HFF-Myc (cell line): ENCODE measurements at regions not wholly inside any gene's neighbourhood (a gene's known extent, or its start where the extent isn't known, plus 50 kb on each side); places are given as distances from the start of the nearest gene placed in this dataset.
"Not testable (repeated sequence)": the region's sequence is repeated elsewhere in the genome, so short reads cannot be mapped to it uniquely, and the experiment has no call there.

Source experiments
- DNase-seq: peaks from one replicate; pipeline ENCODE4 v3.0.0-alpha.2; 2011; ENCODE audit warnings: low read depth; ENCODE audit errors: extremely low read depth
- H3K4me3 ChIP-seq: replicated peaks from 2 replicates; pipeline ENCODE4 v1.5.1; 2011; ENCODE audit warnings: low read depth, mild to moderate bottlenecking, control low read depth, low read length
- CTCF ChIP-seq: IDR thresholded peaks from 2 replicates; pipeline ENCODE4 v1.5.1; 2012; ENCODE audit warnings: mild to moderate bottlenecking, low read depth, low read length, control low read depth; ENCODE audit errors: missing control alignments

DNA sequence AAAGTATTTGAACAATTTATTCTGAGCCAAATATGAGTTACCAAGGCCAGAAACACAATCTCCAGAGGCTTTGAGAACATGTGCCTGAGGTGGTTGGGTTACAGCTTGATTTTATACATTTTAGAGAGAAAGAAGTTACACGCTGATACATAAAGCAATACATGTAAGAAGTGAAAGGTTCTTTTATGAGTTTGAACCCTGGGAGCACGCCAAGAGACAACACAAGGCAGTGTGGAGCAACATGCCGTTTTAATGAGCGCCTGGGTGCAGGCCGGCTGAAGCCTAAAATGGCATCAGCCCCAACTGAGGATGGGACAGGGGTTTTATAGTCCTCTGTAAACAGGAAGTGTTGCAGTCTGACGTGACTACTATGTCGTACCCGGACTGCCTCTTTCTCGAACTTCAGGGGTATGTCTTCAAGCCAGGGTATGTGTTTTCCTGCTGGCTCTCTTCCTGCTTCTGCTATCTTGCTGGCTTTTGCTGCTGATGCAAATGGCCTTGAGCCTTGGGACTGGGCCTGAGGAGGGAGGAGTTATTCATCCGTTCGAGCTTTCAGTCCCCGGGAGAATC lies 193.7 kb downstream of the CYLC2 start:
- H3K4me3 ChIP-seq: no peak overlapping the region
- DNase-seq: no peak
- TF ChIP-seq CTCF: no peak

DNA sequence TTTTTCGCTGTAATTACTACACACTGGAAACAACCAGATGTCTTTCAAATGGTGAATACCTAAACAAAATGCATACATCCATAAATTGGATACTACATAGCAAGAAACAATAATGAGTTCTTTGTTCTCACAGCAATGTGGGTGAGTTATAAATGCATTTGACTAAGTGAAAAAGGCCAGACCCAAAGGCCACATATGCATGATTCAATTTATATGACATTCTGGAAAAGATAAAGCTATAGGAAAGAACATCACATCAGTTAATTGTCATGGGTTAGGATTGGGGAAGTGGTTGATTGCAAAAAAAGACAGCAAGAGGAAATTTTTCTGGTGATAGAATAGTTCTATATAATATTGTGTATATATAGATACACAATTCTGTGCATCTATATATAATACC lies 198.9 kb downstream of the CYLC2 start:
- DNase-seq: no peak

DNA sequence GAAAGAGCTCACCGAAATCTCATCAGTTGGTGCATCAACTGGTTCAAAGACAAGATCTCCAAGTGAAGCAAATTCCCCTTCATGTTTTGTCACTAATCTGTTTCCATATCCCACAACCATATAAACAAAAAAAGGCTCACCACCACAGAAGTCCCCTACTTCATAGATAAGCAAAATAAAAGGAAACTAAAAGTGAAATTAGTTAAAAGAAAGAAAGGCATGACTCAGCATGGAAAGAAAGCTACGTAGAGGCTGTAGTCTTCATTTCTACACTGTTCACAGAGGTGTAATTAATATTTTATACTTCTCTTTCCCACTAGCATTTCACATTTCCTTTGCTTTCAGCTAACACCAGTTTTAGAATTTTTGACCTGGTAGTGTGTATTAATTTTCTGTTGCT lies 208.0 kb downstream of the CYLC2 start:
- no peak for TF ChIP-seq CTCF
- no peak for DNase-seq
- no peak overlapping the region for H3K4me3 ChIP-seq

More for the DNA sequence above, 198.9 kb downstream of the CYLC2 start:
- TF ChIP-seq CTCF: no peak
- no peak overlapping the region for H3K4me3 ChIP-seq

DNA sequence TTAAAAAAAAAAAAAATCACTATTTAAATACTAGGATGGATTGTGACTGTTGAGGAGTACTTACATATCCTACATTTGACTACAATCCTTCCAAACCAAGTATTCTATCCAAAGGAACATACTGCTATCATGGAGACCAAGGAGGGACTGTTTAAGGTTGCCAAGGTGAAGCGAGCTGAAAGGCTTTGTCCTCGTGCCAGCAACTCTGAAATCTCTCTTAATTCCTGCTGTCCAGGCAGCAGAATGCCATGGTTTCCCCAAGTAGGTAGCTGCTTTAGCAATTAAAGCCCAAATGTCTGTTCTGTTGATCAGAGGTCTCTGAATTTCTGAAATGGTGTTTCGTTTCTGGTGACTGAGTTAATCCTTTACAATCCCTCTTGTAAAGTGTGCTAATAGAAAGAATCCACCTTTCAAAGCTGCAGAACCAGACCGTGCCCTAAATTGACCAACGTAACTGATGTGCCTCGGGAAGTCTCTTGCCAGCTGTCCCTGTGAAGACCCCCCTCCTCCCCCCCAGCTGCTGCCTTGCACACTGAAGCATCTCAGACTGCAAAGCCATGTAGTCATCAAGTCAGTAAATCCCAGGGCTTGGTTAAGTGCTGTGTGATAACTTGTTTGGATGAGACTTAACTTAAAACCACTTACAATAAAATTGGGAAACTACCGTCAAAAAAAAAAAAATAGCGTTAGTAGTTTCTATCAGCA lies 210.9 kb downstream of the CYLC2 start:
- DNase-seq, H3K4me3 ChIP-seq: not testable (repeated sequence)

DNA sequence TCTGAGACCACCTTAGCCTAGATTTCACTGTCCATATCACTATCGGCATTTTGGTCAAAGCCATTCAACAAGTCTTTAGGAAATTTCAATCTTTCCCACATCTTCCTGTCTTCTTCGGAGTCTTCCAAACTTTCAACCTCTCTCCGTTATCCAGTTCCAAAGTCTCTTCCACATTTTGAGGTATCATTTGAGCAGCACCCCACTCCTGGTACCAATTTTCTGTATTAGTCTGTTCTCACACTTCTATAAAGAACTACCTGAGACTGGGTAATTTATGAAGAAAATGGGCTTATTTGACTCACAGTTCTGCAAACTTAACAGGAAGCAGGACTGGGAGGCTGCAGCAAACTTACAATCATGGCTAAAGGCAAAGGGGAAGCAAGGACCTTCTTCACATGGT lies 215.5 kb downstream of the CYLC2 start:
- no peak for TF ChIP-seq CTCF
- H3K4me3 ChIP-seq: no peak overlapping the region

DNA sequence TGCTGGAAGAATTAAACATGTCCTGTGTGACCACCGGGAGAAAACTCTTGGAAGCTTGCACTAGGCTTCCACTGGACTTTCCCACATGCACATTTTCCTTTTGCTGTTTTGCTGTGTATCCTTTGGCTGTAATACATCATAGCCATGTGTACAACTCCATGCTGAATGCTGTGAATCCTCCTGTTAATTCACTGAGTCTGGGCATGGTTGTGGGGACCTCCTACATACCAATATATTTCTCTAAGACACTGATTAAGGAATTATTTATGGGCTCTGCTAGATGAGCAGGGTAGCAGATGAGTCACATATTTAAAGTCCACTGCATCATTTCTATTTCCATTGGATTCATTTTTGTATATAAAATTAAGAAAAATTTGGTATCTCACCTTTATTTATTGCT lies 220.1 kb downstream of the CYLC2 start:
- TF ChIP-seq CTCF: no peak
- no peak for DNase-seq

More for the DNA sequence above, 215.5 kb downstream of the CYLC2 start:
- no peak for DNase-seq

DNA sequence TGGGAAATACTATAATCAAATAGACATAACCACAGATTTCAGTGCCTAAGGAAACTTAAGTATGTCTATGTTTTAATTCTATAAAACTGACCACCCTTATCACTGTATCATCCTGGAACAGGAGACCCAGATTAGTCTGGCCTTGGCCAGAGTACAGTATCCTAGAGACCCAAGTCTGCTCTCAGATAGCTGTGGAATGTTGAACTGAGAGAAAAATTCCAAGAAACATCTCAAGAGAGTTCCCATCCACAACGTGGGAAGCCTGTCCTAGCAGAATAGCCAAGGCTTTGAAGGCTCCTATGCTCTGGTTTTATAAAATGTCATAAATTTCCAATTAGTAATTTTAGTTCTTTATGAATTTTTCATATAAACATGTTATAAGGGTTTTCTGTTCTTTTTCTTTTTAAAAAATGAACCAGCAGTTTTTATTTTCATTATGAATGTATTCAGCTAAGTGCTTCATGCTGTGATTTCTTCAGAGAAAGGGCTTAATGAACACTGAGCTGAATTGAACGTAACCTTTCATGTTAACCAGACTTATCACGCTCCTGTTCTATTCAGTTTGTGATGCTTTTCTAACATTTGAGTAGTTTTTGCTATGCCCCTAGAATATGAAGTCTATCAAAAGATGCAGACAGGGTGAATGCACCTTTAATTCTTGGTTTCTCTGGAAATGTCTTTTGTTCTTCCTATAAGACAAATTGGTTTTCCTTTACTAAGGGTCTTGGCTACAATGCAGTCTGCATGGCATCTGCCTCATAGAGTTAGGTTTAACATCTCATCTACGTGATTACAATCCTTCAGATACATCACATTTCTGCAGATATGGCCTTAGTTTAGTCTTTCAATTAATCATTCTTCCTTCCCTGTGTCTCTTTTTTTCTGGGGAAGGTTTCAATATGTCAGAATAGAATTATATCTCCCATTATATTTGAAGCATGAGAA lies 230.8 kb downstream of the CYLC2 start:
- no peak for TF ChIP-seq CTCF
- DNase-seq: no peak

More for the DNA sequence above, 220.1 kb downstream of the CYLC2 start:
- no peak overlapping the region for H3K4me3 ChIP-seq

More for the DNA sequence above, 230.8 kb downstream of the CYLC2 start:
- no peak overlapping the region for H3K4me3 ChIP-seq
